ENCODE measurements at regions not wholly inside any gene's neighbourhood (a gene's known extent, or its start where the extent isn't known, plus 50 kb on each side); places are given as distances from the start of the nearest gene placed in this dataset.
"Not testable (repeated sequence)": the region's sequence is repeated elsewhere in the genome, so short reads cannot be mapped to it uniquely, and the experiment has no call there.

GRCh38 chr2:53028746-53029423 is 738.7 kb upstream of the CHAC2 start:
- dilution Hi-C loops (cut with MboI; ENCODE audit: extremely low pct_ligation_motif_present, low sequenced_read_pairs), result no loop called here
- TF ChIP-seq EZH2 (IDR thresholded peaks at IDR 0.05; ENCODE audit: low read length) (no peak), CTCF (optimal IDR thresholded peaks at IDR 0.05 in 1 of 3, IDR thresholded peaks at IDR 0.05 in 1 of 3, conservative IDR thresholded peaks at IDR 0.05 in 1 of 3; ENCODE audit: extremely low read depth in 1 of 3, insufficient read depth in 2 of 3, low read length in 3 of 3) (no peak)

GRCh38 chr2:53028225-53028624 is 739.4 kb upstream of the CHAC2 start:
- Histone ChIP-seq H3K36me3 (ENCODE audit: control insufficient read depth in 2 of 2, extremely low read depth in 1 of 2, insufficient read depth in 2 of 2, low read length in 2 of 2) (no peaks in the 10 kb centered on the region), H3K27me3 (ENCODE audit: control insufficient read depth, extremely low read depth, insufficient read depth, low read length) (no peaks in the 10 kb centered on the region), H3K4me3 (ENCODE audit: control insufficient read depth in 2 of 3, extremely low read depth in 1 of 3, insufficient read depth in 2 of 3, low read depth in 1 of 3, low read length in 3 of 3) (no peak overlapping the region), H3K4me2 (ENCODE audit: control insufficient read depth, extremely low read depth, insufficient read depth, low read depth, low read length) (no peak overlapping the region), H3K4me1 (ENCODE audit: control insufficient read depth, extremely low read depth, insufficient read depth, low read length) (no peaks in the 10 kb centered on the region), H4K20me1 (ENCODE audit: control insufficient read depth, extremely low read depth, insufficient read depth, low read length) (no peaks in the 10 kb centered on the region), H3K9me3 (ENCODE audit: control insufficient read depth, low read depth, low read length) (no peaks in the 10 kb centered on the region), H3K9ac (ENCODE audit: control insufficient read depth, extremely low read depth, insufficient read depth, low read length) (no peak overlapping the region), H3K79me2 (ENCODE audit: control insufficient read depth, insufficient read depth, low read length) (no peaks in the 10 kb centered on the region), H3K27ac (ENCODE audit: control insufficient read depth, insufficient read depth, low read length) (no peak overlapping the region), H2AFZ (ENCODE audit: control insufficient read depth, low read length) (no peak overlapping the region), H3K9me1 (ENCODE audit: control insufficient read depth, extremely low read depth, insufficient read depth, low read length) (no peaks in the 10 kb centered on the region)
- DNase-seq (ENCODE audit: low read depth, low spot score) (no peak), FAIRE-seq (no peak)
- dilution Hi-C loops (cut with MboI; ENCODE audit: extremely low pct_ligation_motif_present, low sequenced_read_pairs), result no loop called here
- TF ChIP-seq CTCF (optimal IDR thresholded peaks at IDR 0.05 in 1 of 3, IDR thresholded peaks at IDR 0.05 in 1 of 3, conservative IDR thresholded peaks at IDR 0.05 in 1 of 3; ENCODE audit: extremely low read depth in 1 of 3, insufficient read depth in 2 of 3, low read length in 3 of 3) (no peak), EZH2 (IDR thresholded peaks at IDR 0.05; ENCODE audit: low read length) (no peak)

More at GRCh38 chr2:53028746-53029423, 738.7 kb upstream of the CHAC2 start:
- no peak overlapping the region for H3K4me3 ChIP-seq (ENCODE audit: control insufficient read depth in 2 of 3, extremely low read depth in 1 of 3, insufficient read depth in 2 of 3, low read depth in 1 of 3, low read length in 3 of 3)
- no peaks in the 10 kb centered on the region for H3K27me3 ChIP-seq (ENCODE audit: control insufficient read depth, extremely low read depth, insufficient read depth, low read length)
- DNase-seq (ENCODE audit: low read depth, low spot score) (no peak), FAIRE-seq (no peak)
- no peaks in the 10 kb centered on the region for H3K36me3 ChIP-seq (ENCODE audit: control insufficient read depth in 2 of 2, extremely low read depth in 1 of 2, insufficient read depth in 2 of 2, low read length in 2 of 2)
- no peak overlapping the region for H3K9ac ChIP-seq (ENCODE audit: control insufficient read depth, extremely low read depth, insufficient read depth, low read length)
- H2AFZ ChIP-seq (ENCODE audit: control insufficient read depth, low read length), result no peak overlapping the region
- H3K27ac ChIP-seq (ENCODE audit: control insufficient read depth, insufficient read depth, low read length), result no peak overlapping the region
- no peaks in the 10 kb centered on the region for H3K9me3 ChIP-seq (ENCODE audit: control insufficient read depth, low read depth, low read length)
- H4K20me1 ChIP-seq (ENCODE audit: control insufficient read depth, extremely low read depth, insufficient read depth, low read length), result no peaks in the 10 kb centered on the region
- H3K4me2 ChIP-seq (ENCODE audit: control insufficient read depth, extremely low read depth, insufficient read depth, low read depth, low read length), result no peak overlapping the region
- no peaks in the 10 kb centered on the region for H3K79me2 ChIP-seq (ENCODE audit: control insufficient read depth, insufficient read depth, low read length)
- H3K4me1 ChIP-seq (ENCODE audit: control insufficient read depth, extremely low read depth, insufficient read depth, low read length), result no peaks in the 10 kb centered on the region
- no peaks in the 10 kb centered on the region for H3K9me1 ChIP-seq (ENCODE audit: control insufficient read depth, extremely low read depth, insufficient read depth, low read length)

GRCh38 chr2:53022248-53022647 is 745.4 kb upstream of the CHAC2 start:
- H3K9ac ChIP-seq (ENCODE audit: control insufficient read depth, extremely low read depth, insufficient read depth, low read length); H3K4me2 ChIP-seq (ENCODE audit: control insufficient read depth, extremely low read depth, insufficient read depth, low read depth, low read length); FAIRE-seq; H3K79me2 ChIP-seq (ENCODE audit: control insufficient read depth, insufficient read depth, low read length); H3K36me3 ChIP-seq (ENCODE audit: control insufficient read depth in 2 of 2, extremely low read depth in 1 of 2, insufficient read depth in 2 of 2, low read length in 2 of 2); H3K9me3 ChIP-seq (ENCODE audit: control insufficient read depth, low read depth, low read length); H3K4me1 ChIP-seq (ENCODE audit: control insufficient read depth, extremely low read depth, insufficient read depth, low read length); H2AFZ ChIP-seq (ENCODE audit: control insufficient read depth, low read length); H3K27me3 ChIP-seq (ENCODE audit: control insufficient read depth, extremely low read depth, insufficient read depth, low read length); DNase-seq (ENCODE audit: low read depth, low spot score); dilution Hi-C loops (cut with MboI; ENCODE audit: extremely low pct_ligation_motif_present, low sequenced_read_pairs); H4K20me1 ChIP-seq (ENCODE audit: control insufficient read depth, extremely low read depth, insufficient read depth, low read length); H3K4me3 ChIP-seq (ENCODE audit: control insufficient read depth in 2 of 3, extremely low read depth in 1 of 3, insufficient read depth in 2 of 3, low read depth in 1 of 3, low read length in 3 of 3); H3K27ac ChIP-seq (ENCODE audit: control insufficient read depth, insufficient read depth, low read length); H3K9me1 ChIP-seq (ENCODE audit: control insufficient read depth, extremely low read depth, insufficient read depth, low read length): not testable (repeated sequence)
